HCT116 (cell line): ENCODE measurements at regions not wholly inside any gene's neighbourhood (a gene's known extent, or its start where the extent isn't known, plus 50 kb on each side); places are given as distances from the start of the nearest gene placed in this dataset.

Source experiments
- CEBPB ChIP-seq: IDR thresholded peaks from 2 replicates; pipeline ENCODE4 v1.6.1; 2012; ENCODE audit warnings: low read depth
- CTCF ChIP-seq, 3 experiments: fragments of 200-600 bp in 1 of 3; sonication (generic) in 1 of 3; IDR thresholded peaks in 2 of 3; conservative IDR thresholded peaks in 1 of 3; 2 replicates each; pipeline ENCODE4 v1.5.1; 2012 to 2017; ENCODE audit warnings: low read depth in 2 of 3, low read length in 2 of 3, antibody characterized with exemption in 1 of 3, borderline replicate concordance in 1 of 3, control low read depth in 1 of 3, mild to moderate bottlenecking in 1 of 3, mixed read lengths in 1 of 3, mixed run types in 1 of 3, moderate library complexity in 1 of 3; ENCODE audit not compliant: insufficient read depth in 1 of 3
- EZH2 ChIP-seq: fragments of 200-600 bp; sonication (generic); IDR thresholded peaks from 2 replicates; pipeline ENCODE4 v1.6.1; 2017; ENCODE audit warnings: antibody characterized with exemption, mixed run types
- EZH2phosphoT487 ChIP-seq: fragments of 200-600 bp; IDR thresholded peaks from 2 replicates; pipeline ENCODE4 v1.6.1; 2018; ENCODE audit warnings: antibody characterized with exemption, borderline replicate concordance
- FOSL1 ChIP-seq: IDR thresholded peaks from 2 replicates; pipeline ENCODE4 v1.6.1; 2012; ENCODE audit warnings: low read depth
- POLR2A ChIP-seq: IDR thresholded peaks from 2 replicates; pipeline ENCODE4 v1.7.0; 2011; ENCODE audit warnings: borderline replicate concordance; ENCODE audit not compliant: insufficient read depth, insufficient read length; ENCODE audit errors: extremely low read depth
- POLR2AphosphoS5 ChIP-seq: IDR thresholded peaks from 2 replicates; pipeline ENCODE4 v1.6.1; 2011; ENCODE audit warnings: mild to moderate bottlenecking, low read depth, low read length, moderate library complexity
- REST ChIP-seq: IDR thresholded peaks from 2 replicates; pipeline ENCODE4 v1.6.1; 2012; ENCODE audit warnings: low read depth
- SP1 ChIP-seq: IDR thresholded peaks from 2 replicates; pipeline ENCODE4 v1.6.1; 2012; ENCODE audit warnings: low read depth
- TCF7L2 ChIP-seq: IDR thresholded peaks from 2 replicates; pipeline ENCODE4 v1.7.0; 2011; ENCODE audit warnings: borderline replicate concordance, inconsistent platforms; ENCODE audit not compliant: insufficient read depth, insufficient read length; ENCODE audit errors: extremely low read depth
- ZFX ChIP-seq: fragments of 450-650 bp; IDR thresholded peaks from 2 replicates; pipeline ENCODE4 v1.6.1; 2017
- ZNF274 ChIP-seq: fragments of 200-500 bp; sonication (Bioruptor generic); IDR thresholded peaks from 2 replicates; pipeline ENCODE4 v1.6.1; 2014; ENCODE audit warnings: mild to moderate bottlenecking, low read depth, low read length, inconsistent platforms

- no peak for TF ChIP-seq EZH2
- TF ChIP-seq TCF7L2, result no peak
- TF ChIP-seq EZH2phosphoT487, result no peak
- TF ChIP-seq REST, result no peak
- TF ChIP-seq CTCF (IDR thresholded peaks at IDR 0.05 in 2 of 3, conservative IDR thresholded peaks at IDR 0.05 in 1 of 3; ENCODE audit: borderline replicate concordance in 1 of 3, insufficient read depth in 1 of 3, low read depth in 2 of 3, low read length in 2 of 3), result no peak
- TF ChIP-seq FOSL1, result no peak
- no peak for TF ChIP-seq ZNF274
- no peak for TF ChIP-seq SP1
- TF ChIP-seq POLR2AphosphoS5, result no peak
- no peak for TF ChIP-seq ZFX
- no peak for TF ChIP-seq POLR2A
- TF ChIP-seq CEBPB, result no peak
These were observed 116.8 kb upstream of the ATP1A1 start for GRCh38 chr1:116256286-116256649.
